DOHH2 (cell line): ENCODE measurements at regions not wholly inside any gene's neighbourhood (a gene's known extent, or its start where the extent isn't known, plus 50 kb on each side); places are given as distances from the start of the nearest gene placed in this dataset.

Experiments used
- H3F3A ChIP-seq: fragments of 200-600 bp; sonication (generic), shearing (Covaris generic); 2 replicates; pipeline ENCODE4 v1.6.0; 2016; ENCODE audit warnings: antibody characterized with exemption, mild to moderate bottlenecking; ENCODE audit not compliant: control insufficient read depth, insufficient read depth
- H3K27ac ChIP-seq: fragments of 200-600 bp; sonication (generic); 2 replicates; pipeline ENCODE4 v1.5.1; 2014; ENCODE audit warnings: low read depth, mild to moderate bottlenecking, low read length, moderate library complexity
- H3K27me3 ChIP-seq: fragments of 200-600 bp; sonication (generic); 2 replicates; pipeline ENCODE4 v1.6.1; 2014; ENCODE audit warnings: mild to moderate bottlenecking, low read length, mixed read lengths; ENCODE audit not compliant: control insufficient read depth
- H3K36me3 ChIP-seq: fragments of 200-600 bp; sonication (generic); 2 replicates; pipeline ENCODE4 v1.6.1; 2014; ENCODE audit warnings: mild to moderate bottlenecking, low read length, moderate library complexity, mixed read lengths; ENCODE audit not compliant: control insufficient read depth
- H3K4me1 ChIP-seq: fragments of 200-600 bp; sonication (generic); 2 replicates; pipeline ENCODE4 v1.6.1; 2014; ENCODE audit warnings: mild to moderate bottlenecking, low read length, mixed read lengths; ENCODE audit not compliant: control insufficient read depth
- H3K4me2 ChIP-seq: fragments of 200-600 bp; sonication (generic); 2 replicates; pipeline ENCODE4 v1.6.0; 2014; ENCODE audit warnings: mild to moderate bottlenecking, low read length, moderate library complexity
- H3K4me3 ChIP-seq: fragments of 200-600 bp; sonication (generic); 2 replicates; pipeline ENCODE4 v1.5.1; 2014; ENCODE audit warnings: mild to moderate bottlenecking, low read length, mixed read lengths
- H3K79me2 ChIP-seq: fragments of 200-600 bp; sonication (generic); 2 replicates; pipeline ENCODE4 v1.6.1; 2014; ENCODE audit warnings: mild to moderate bottlenecking, low read length, mixed read lengths; ENCODE audit not compliant: control insufficient read depth
- H3K9me2 ChIP-seq: fragments of 200-600 bp; sonication (generic); replicated peaks from 2 replicates; pipeline ENCODE4 v1.6.1; 2014; ENCODE audit warnings: mild to moderate bottlenecking, low read length, mixed read lengths; ENCODE audit not compliant: control insufficient read depth
- H3K9me3 ChIP-seq: fragments of 200-600 bp; sonication (generic); 2 replicates; pipeline ENCODE4 v1.6.1; 2014; ENCODE audit warnings: antibody characterized with exemption, low read length, mixed read lengths; ENCODE audit not compliant: control insufficient read depth, insufficient read depth
- H4K20me1 ChIP-seq: fragments of 200-600 bp; sonication (generic); 2 replicates; pipeline ENCODE4 v1.6.0; 2014; ENCODE audit warnings: low read depth, mild to moderate bottlenecking, antibody characterized with exemption, low read length, moderate library complexity; ENCODE audit not compliant: control insufficient read depth, insufficient read depth
- EZH2phosphoT487 ChIP-seq: fragments of 200-600 bp; sonication (generic); IDR thresholded peaks from 2 replicates; pipeline ENCODE4 v1.6.1; 2017; ENCODE audit warnings: borderline replicate concordance, mild to moderate bottlenecking, antibody characterized with exemption, low read length, moderate library complexity, mixed read lengths
- TF ChIP-seq, protein P1 (sequence below): fragments of 200-600 bp; sonication (generic); IDR thresholded peaks from one replicate; pipeline ENCODE4 v1.5.1; 2014; ENCODE audit warnings: antibody characterized with exemption, mild to moderate bottlenecking, low read depth, low read length; ENCODE audit not compliant: poor library complexity, severe bottlenecking

DNA sequence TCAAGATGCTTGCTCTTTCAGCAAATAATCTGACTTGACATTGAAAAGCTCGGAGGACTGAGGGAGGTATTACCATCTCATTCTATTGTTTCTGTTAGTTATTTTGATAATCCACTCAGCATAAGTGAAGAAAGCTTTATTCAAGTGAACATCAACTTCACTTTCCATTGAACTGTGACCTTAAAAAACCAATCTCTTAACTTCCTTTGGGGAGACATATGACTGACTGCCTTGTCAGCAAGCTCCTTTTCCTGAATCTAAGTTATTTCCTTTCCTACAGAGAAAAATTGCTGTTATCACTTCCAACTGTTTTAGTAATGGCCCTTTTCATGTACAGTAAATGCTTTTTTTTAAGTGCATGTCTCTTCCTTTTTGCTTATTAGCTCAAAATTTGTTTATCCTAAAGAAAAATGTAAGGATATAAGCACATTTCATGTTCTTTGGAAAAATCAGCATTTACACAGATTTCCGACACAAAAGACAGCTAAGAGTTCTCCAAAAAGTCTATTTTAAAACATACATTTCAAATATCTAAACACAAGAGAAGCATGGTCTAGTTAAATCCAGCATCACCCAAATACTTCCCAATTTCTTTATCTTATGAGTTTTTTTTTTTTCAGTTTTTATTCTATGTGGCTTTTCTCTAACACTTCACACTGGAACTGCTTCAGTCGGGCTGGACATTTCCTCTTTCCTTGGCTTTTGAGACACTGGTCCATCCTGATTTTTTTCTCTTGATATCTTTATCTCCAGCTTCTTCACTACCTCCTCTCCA is 117.9 kb upstream of the DAB2 start:
- TF ChIP-seq, protein P1, sequence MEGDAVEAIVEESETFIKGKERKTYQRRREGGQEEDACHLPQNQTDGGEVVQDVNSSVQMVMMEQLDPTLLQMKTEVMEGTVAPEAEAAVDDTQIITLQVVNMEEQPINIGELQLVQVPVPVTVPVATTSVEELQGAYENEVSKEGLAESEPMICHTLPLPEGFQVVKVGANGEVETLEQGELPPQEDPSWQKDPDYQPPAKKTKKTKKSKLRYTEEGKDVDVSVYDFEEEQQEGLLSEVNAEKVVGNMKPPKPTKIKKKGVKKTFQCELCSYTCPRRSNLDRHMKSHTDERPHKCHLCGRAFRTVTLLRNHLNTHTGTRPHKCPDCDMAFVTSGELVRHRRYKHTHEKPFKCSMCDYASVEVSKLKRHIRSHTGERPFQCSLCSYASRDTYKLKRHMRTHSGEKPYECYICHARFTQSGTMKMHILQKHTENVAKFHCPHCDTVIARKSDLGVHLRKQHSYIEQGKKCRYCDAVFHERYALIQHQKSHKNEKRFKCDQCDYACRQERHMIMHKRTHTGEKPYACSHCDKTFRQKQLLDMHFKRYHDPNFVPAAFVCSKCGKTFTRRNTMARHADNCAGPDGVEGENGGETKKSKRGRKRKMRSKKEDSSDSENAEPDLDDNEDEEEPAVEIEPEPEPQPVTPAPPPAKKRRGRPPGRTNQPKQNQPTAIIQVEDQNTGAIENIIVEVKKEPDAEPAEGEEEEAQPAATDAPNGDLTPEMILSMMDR = no peak
- no peak for TF ChIP-seq EZH2phosphoT487
- H3K36me3 ChIP-seq = no peaks in the 10 kb centered on the region
- no peaks in the 10 kb centered on the region for H3F3A ChIP-seq
- no peaks in the 10 kb centered on the region for H4K20me1 ChIP-seq
- no peaks in the 10 kb centered on the region for H3K9me2 ChIP-seq
- H3K27me3 ChIP-seq = no peaks in the 10 kb centered on the region
- H3K79me2 ChIP-seq = no peaks in the 10 kb centered on the region
- no peak overlapping the region for H3K27ac ChIP-seq
- H3K4me2 ChIP-seq = no peak overlapping the region
- H3K4me1 ChIP-seq = no peaks in the 10 kb centered on the region
- no peaks in the 10 kb centered on the region for H3K9me3 ChIP-seq
- H3K4me3 ChIP-seq = no peak overlapping the region

DNA sequence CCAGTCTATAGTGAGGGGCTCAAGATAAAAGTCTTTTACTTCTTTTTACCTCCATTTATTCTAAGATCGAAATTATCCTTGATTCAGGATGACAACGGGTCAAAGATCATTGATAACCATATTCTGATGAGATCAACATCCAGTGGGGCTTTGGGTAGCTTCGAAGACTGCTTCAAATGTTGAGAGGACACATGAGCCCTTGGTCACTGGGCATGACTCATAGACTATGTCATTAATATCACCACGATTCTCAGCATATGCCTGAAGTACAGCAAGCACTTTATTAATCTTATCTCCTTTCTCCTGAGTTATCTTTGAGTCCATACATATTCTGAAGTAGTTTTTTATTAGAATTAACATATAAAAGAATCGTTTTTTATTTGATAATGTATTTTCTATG is 117.1 kb upstream of the DAB2 start:
- Histone ChIP-seq H3K9me3 (no peaks in the 10 kb centered on the region), H3K9me2 (no peaks in the 10 kb centered on the region), H3K4me1 (no peaks in the 10 kb centered on the region), H4K20me1 (no peaks in the 10 kb centered on the region), H3K79me2 (no peaks in the 10 kb centered on the region), H3K4me2 (no peak overlapping the region), H3K36me3 (no peaks in the 10 kb centered on the region), H3F3A (no peaks in the 10 kb centered on the region), H3K4me3 (no peak overlapping the region), H3K27me3 (no peaks in the 10 kb centered on the region), H3K27ac (no peak overlapping the region)
- TF ChIP-seq, protein P1 = no peak
- no peak for TF ChIP-seq EZH2phosphoT487

DNA sequence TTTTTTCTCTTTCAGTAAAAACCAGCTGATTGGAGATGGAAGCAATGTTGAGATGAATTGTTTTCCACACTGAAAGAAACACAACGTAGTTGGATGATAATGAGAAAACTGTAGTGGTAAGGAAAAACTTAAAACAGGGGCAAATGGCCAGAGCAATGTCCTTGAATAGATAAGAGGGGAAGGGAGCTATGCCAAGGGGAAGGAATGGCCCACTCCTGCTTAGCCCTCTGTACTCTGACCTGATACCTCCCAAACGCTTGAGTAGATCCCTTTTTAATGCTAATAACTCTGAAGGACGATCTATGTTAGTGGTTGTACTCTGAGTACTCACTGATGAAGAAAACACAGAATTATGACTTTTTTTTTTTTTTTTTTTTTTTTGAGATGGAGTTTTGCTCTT is 114.7 kb upstream of the DAB2 start:
- Histone ChIP-seq H3K9me2 (no peaks in the 10 kb centered on the region), H3K4me2 (no peak overlapping the region), H3K4me3 (no peak overlapping the region), H3K27ac (no peak overlapping the region), H3K4me1 (no peaks in the 10 kb centered on the region), H3K27me3 (no peaks in the 10 kb centered on the region), H3K36me3 (no peaks in the 10 kb centered on the region), H4K20me1 (no peaks in the 10 kb centered on the region), H3K9me3 (no peaks in the 10 kb centered on the region), H3K79me2 (no peaks in the 10 kb centered on the region), H3F3A (no peaks in the 10 kb centered on the region)
- TF ChIP-seq, protein P1 = no peak
- no peak for TF ChIP-seq EZH2phosphoT487
